ENCODE measurements at regions not wholly inside any gene's neighbourhood (a gene's known extent, or its start where the extent isn't known, plus 50 kb on each side); places are given as distances from the start of the nearest gene placed in this dataset.
A peak's percentile ranks its signal among the peaks of the same experiment; 100 is the strongest.

- Histone ChIP-seq H3K36me3 (ENCODE audit: control insufficient read depth, insufficient read depth, low read length) (no peaks in the 10 kb centered on the region), H3K4me1 (replicated peaks in 1 of 2; ENCODE audit: control insufficient read depth in 2 of 2, insufficient read depth in 2 of 2, low read length in 2 of 2) (no peaks in the 10 kb centered on the region; a peak in 2 of 5 replicates), H4K20me1 (replicated peaks; ENCODE audit: control insufficient read depth, insufficient read depth, low read length) (no peaks in the 10 kb centered on the region), H3K9me3 (replicated peaks; ENCODE audit: control insufficient read depth, insufficient read depth, low read depth, low read length) (no peaks in the 10 kb centered on the region), H3K9me1 (ENCODE audit: control insufficient read depth, insufficient read depth, low read length) (no peaks in the 10 kb centered on the region), H3K79me2 (ENCODE audit: control insufficient read depth, insufficient read depth, low read length) (no peaks in the 10 kb centered on the region), H3K27me3 (ENCODE audit: control insufficient read depth in 2 of 2, insufficient read depth in 2 of 2, low read length in 2 of 2) (no peaks in the 10 kb centered on the region), H3K27ac (ENCODE audit: extremely low read depth, low read depth, low read length) (no peak overlapping the region), H3K9ac (ENCODE audit: insufficient read depth in 1 of 2, low read depth in 2 of 2, low read length in 2 of 2) (no peak overlapping the region), H3K4me3 (no peak overlapping the region), H3K4me2 (ENCODE audit: insufficient read depth, low read length) (no peak overlapping the region), H2AFZ (ENCODE audit: low read depth, low read length) (no peak overlapping the region; the same call in 1 of the 2 replicates)
- intact Hi-C loops (cut with micrococcal nuclease) (no loop called here), in situ Hi-C loops (cut with MboI) (no loop called here)
- no TSS peak for BruUV-seq (replicated peaks)
- ChIA-PET POLR2A (no interaction called here), CTCF (ENCODE audit: low intra/inter-chr PET ratio) (no interaction called here)
- TF ChIP-seq HMBOX1 (IDR thresholded peaks at IDR 0.05) = peak; percentile 84
- no peak for TF ChIP-seq TEAD1 (CRISPR knock-in tag; IDR thresholded peaks at IDR 0.05)
- TF ChIP-seq POLR2G (IDR thresholded peaks at IDR 0.05; ENCODE audit: low read depth, low read length) = no peak
- 12% methylated on average over 2 of the region's 2 CpGs for WGBS (ENCODE audit: insufficient coverage, low coverage, missing lambda C conversion rate)
- no peak for FAIRE-seq
- no peak for DNase-seq (ENCODE audit: extremely low read depth in 1 of 4, low spot score in 3 of 4)
- no peak for ATAC-seq
These were observed 160.7 kb downstream of the MEX3B start for GRCh38 chr15:81885135-81885534.

GRCh38 chr15:81882504-81882903 lies 163.3 kb downstream of the MEX3B start:
- no peak for FAIRE-seq
- CTCF ChIA-PET (ENCODE audit: low intra/inter-chr PET ratio) = no interaction called here
- no peaks in the 10 kb centered on the region for H4K20me1 ChIP-seq (replicated peaks; ENCODE audit: control insufficient read depth, insufficient read depth, low read length)
- H3K4me3 ChIP-seq = no peak overlapping the region
- no peaks in the 10 kb centered on the region for H3K27me3 ChIP-seq (ENCODE audit: control insufficient read depth in 2 of 2, insufficient read depth in 2 of 2, low read length in 2 of 2)
- POLR2A ChIA-PET = no interaction called here
- no peak overlapping the region for H2AFZ ChIP-seq (ENCODE audit: low read depth, low read length)
- intact Hi-C loops (cut with micrococcal nuclease) = no loop called here
- H3K9me1 ChIP-seq (ENCODE audit: control insufficient read depth, insufficient read depth, low read length) = no peaks in the 10 kb centered on the region
- H3K79me2 ChIP-seq (ENCODE audit: control insufficient read depth, insufficient read depth, low read length) = no peaks in the 10 kb centered on the region
- H3K9ac ChIP-seq (ENCODE audit: insufficient read depth in 1 of 2, low read depth in 2 of 2, low read length in 2 of 2) = no peak overlapping the region
- H3K4me1 ChIP-seq (replicated peaks in 1 of 2; ENCODE audit: control insufficient read depth in 2 of 2, insufficient read depth in 2 of 2, low read length in 2 of 2) = no peaks in the 10 kb centered on the region; a peak in 2 of 5 replicates
- no peak for ATAC-seq
- H3K4me2 ChIP-seq (ENCODE audit: insufficient read depth, low read length) = no peak overlapping the region
- in situ Hi-C loops (cut with MboI) = no loop called here
- BruUV-seq (replicated peaks) = no TSS peak
- WGBS (ENCODE audit: insufficient coverage, low coverage, missing lambda C conversion rate) = 5% methylated on average over 5 of the region's 5 CpGs
- H3K9me3 ChIP-seq (replicated peaks; ENCODE audit: control insufficient read depth, insufficient read depth, low read depth, low read length) = no peaks in the 10 kb centered on the region
- H3K36me3 ChIP-seq (ENCODE audit: control insufficient read depth, insufficient read depth, low read length) = no peaks in the 10 kb centered on the region
- peak in 2 of 4 experiments; percentile 15 to 20 for DNase-seq (ENCODE audit: extremely low read depth in 1 of 4, low spot score in 3 of 4)
- no peak overlapping the region for H3K27ac ChIP-seq (ENCODE audit: extremely low read depth, low read depth, low read length)
- peak; percentile 62 for TF ChIP-seq MEIS2 (IDR thresholded peaks at IDR 0.05; ENCODE audit: partially characterized antibody)
- TF ChIP-seq SIN3B (IDR thresholded peaks at IDR 0.05; ENCODE audit: low read depth) = no peak
- TF ChIP-seq SREBF1 (IDR thresholded peaks at IDR 0.05; ENCODE audit: borderline replicate concordance, low read depth, low read length) = no peak
- TF ChIP-seq BHLHE40 (IDR thresholded peaks at IDR 0.05; ENCODE audit: low read length) = no peak
- no peak for TF ChIP-seq ZBTB9 (CRISPR knock-in tag; IDR thresholded peaks at IDR 0.05)
- TF ChIP-seq HMBOX1 (IDR thresholded peaks at IDR 0.05) = no peak
- TF ChIP-seq ZNF586 (CRISPR knock-in tag; conservative IDR thresholded peaks at IDR 0.05) = no peak
- 0 out of 2 replicates have a peak, but pooled peaks have one; percentile 32 for TF ChIP-seq SOX6 (IDR thresholded peaks at IDR 0.05)
- TF ChIP-seq E2F5 (CRISPR knock-in tag; IDR thresholded peaks at IDR 0.05) = no peak
